Central memory CD8-positive, alpha-beta T cell (primary cell): ENCODE measurements at regions not wholly inside any gene's neighbourhood (a gene's known extent, or its start where the extent isn't known, plus 50 kb on each side); places are given as distances from the start of the nearest gene placed in this dataset.

Experiments
- ATAC-seq: fragments of 150-1000 bp; cut with Tn5 transposase; replicated peaks from 2 replicates; pipeline ENCODE4 v1.10.0; 2022; ENCODE audit warnings: mild to moderate bottlenecking, moderate FRiP score, moderate number of reproducible peaks; ENCODE audit not compliant: poor library complexity, severe bottlenecking; ENCODE audit errors: extremely low read depth
- DNase-seq, 2 donors: peaks; one replicate each; pipeline ENCODE4 v3.0.0; 2021; ENCODE audit warnings: low spot score in 2 of 2
- H3K27ac Mint-ChIP-seq: one replicate; pipeline ENCODE4 v1.8.0; 2022; ENCODE audit warnings: low read depth, mild to moderate bottlenecking, moderate library complexity, mixed read lengths
- H3K27me3 Mint-ChIP-seq: one replicate; pipeline ENCODE4 v1.8.0; 2022; ENCODE audit warnings: mixed read lengths
- H3K36me3 Mint-ChIP-seq: one replicate; pipeline ENCODE4 v1.8.0; 2022; ENCODE audit warnings: mild to moderate bottlenecking, moderate library complexity, mixed read lengths; ENCODE audit not compliant: insufficient read depth
- H3K4me1 Mint-ChIP-seq: one replicate; pipeline ENCODE4 v1.8.0; 2022; ENCODE audit warnings: mixed read lengths
- H3K4me3 Mint-ChIP-seq: one replicate; pipeline ENCODE4 v1.8.0; 2022; ENCODE audit warnings: mild to moderate bottlenecking, moderate library complexity, mixed read lengths
- H3K9me3 Mint-ChIP-seq: one replicate; pipeline ENCODE4 v1.8.0; 2022; ENCODE audit warnings: mixed read lengths

DNA sequence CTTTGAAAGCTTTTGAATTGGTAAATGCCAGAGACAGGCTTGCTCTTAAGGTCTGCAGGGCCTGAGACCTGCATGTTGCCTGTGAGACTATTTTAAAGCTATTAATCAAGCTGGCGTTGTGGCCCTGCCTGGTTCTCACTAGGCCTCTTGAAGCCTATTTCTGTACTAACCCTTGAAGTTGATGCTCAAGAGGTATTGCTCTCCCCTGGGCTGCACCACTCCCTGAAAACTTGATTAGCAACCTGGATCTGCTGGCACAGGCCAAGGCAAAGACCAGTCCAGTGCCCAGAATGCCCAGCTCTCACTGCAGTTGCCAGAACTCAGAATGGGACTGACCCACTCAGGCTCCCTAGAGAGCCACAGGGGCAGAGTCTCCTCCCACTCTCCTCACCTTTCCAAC, 220.0 kb upstream of the MEOX2 start:
- DNase-seq (no peak), ATAC-seq (no peak)
- peaks cover 11% of the 10 kb centered on the region for H3K9me3 Mint-ChIP-seq
- no peak overlapping the region for H3K27ac Mint-ChIP-seq
- H3K4me3 Mint-ChIP-seq = no peak overlapping the region
- no peaks in the 10 kb centered on the region for H3K27me3 Mint-ChIP-seq
- H3K4me1 Mint-ChIP-seq = no peaks in the 10 kb centered on the region
- no peaks in the 10 kb centered on the region for H3K36me3 Mint-ChIP-seq

DNA sequence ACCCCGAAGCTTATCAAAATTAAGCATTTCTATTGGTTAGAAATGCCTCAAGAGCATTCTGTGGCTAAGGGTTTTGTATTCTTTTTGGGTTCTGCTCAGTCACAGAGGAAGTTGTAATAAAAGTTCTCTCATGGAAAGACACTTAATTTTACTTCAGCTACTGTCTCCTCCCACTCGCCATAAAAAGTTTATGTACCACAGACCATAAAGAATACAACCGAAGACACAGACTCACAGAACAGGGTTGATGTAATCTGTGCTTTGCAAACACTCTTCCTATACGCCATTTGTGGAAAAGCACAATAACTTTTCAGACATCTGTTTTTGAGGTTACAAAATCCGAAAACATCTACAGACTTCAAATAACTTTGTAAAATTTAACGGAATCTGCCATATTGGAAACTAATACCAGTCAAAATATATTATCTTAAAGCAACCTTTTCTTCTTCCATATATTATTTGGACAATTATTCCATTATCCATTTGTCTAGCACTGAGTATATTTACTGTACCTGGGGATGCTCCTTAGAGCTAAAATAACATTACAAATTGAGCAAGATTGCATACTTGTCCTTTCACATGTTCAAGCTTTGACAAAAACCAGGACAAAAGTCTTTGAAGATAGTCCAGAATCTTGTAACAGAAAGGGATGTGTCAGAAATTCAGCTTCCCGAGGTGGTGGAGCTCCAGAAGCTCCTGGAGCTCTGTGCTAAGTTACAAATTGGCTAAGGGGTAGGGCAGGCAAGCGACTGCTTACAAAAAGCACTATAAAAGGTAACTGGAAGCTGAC, 219.0 kb upstream of the MEOX2 start:
- Mint-ChIP-seq H3K27ac (no peak overlapping the region), H3K36me3 (no peaks in the 10 kb centered on the region), H3K9me3 (peaks cover 11% of the 10 kb centered on the region), H3K4me3 (no peak overlapping the region), H3K4me1 (no peaks in the 10 kb centered on the region), H3K27me3 (no peaks in the 10 kb centered on the region)
- no peak for ATAC-seq
- DNase-seq = no peak

DNA sequence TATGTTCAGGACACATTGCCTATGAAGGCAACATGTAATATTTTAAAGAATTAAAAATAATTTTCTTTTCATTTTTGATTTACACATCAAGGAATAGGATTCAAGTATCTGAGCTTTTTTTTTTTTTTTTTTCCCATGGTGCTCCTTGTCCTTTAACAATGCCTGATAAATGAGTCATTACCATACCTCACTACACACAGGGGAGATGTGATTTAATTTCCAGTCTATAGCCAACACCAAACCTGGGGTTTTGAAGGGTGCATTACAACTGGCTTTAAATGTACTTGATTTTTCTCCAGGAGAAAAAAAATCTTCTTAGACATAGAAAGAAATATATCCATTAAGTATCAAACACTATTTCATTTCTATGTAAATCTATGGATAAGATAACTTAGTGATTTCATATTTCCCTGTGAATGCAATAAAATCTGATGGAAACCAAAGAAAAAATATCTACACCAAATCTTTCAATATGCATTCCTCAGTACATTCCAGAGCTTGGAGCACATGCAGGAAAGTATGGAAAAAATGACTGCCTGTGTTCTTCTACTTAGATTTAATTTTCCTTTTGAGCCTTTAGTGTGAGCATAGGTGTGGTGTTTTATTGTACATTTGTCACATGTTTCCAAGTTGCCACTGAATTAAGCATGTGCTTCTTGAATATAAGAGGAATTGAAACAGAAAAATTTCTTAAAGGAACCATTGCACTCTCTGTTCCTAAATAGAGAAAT, 204.8 kb upstream of the MEOX2 start:
- no peaks in the 10 kb centered on the region for H3K4me1 Mint-ChIP-seq
- no peak for ATAC-seq
- no peak for DNase-seq
- H3K36me3 Mint-ChIP-seq = no peaks in the 10 kb centered on the region
- H3K9me3 Mint-ChIP-seq = peaks cover 10% of the 10 kb centered on the region
- H3K4me3 Mint-ChIP-seq = no peak overlapping the region
- H3K27me3 Mint-ChIP-seq = no peaks in the 10 kb centered on the region
- H3K27ac Mint-ChIP-seq = no peak overlapping the region

DNA sequence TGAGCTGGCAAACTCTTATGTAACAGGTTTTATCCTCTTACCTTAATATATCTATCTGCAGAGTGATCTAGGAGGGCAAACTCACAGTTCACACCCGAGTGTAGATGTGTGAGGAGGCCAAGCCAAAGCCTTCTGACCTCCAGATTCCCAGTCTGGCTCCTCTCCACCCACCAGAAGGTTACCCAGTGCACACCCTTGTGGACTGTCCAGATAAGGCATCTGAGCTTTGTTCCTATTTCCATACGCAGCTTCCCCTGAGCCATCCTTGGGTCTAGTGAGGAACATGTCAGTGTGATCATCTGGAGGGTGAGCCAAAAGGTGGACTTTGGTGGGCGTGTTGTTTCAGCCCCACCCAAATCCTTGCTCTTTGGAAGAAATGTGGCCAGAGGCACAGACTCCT, 203.0 kb upstream of the MEOX2 start:
- DNase-seq = no peak

DNA sequence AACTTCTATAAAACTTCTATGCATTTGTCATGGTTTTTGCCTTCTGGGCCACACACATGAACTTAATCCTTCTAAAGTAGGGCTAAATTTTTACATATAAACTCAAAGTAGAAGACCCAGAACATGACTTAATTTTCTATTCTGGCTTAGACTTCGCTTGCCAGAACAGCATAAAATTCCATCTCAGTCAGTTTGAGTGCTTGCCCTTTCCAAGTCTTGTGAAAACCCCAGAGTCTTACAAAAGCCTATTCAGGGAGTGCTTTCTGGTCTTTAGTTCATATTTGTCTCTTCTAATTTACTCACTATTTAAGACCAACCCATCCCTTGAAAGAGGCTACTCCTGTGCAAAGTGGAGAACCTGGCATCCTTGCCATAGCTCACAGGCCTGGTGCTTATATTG, 201.6 kb upstream of the MEOX2 start:
- DNase-seq (no peak), ATAC-seq (no peak)
- no peaks in the 10 kb centered on the region for H3K4me1 Mint-ChIP-seq
- H3K27me3 Mint-ChIP-seq = no peaks in the 10 kb centered on the region
- H3K4me3 Mint-ChIP-seq = no peak overlapping the region
- H3K27ac Mint-ChIP-seq = no peak overlapping the region
- H3K36me3 Mint-ChIP-seq = no peaks in the 10 kb centered on the region
- H3K9me3 Mint-ChIP-seq = no peaks in the 10 kb centered on the region

More for the DNA sequence above, 203.0 kb upstream of the MEOX2 start:
- no peak overlapping the region for H3K4me3 Mint-ChIP-seq
- no peaks in the 10 kb centered on the region for H3K36me3 Mint-ChIP-seq
- H3K4me1 Mint-ChIP-seq = no peaks in the 10 kb centered on the region
- ATAC-seq = no peak
- H3K9me3 Mint-ChIP-seq = peaks cover 4% of the 10 kb centered on the region
- H3K27me3 Mint-ChIP-seq = no peaks in the 10 kb centered on the region
- no peak overlapping the region for H3K27ac Mint-ChIP-seq

DNA sequence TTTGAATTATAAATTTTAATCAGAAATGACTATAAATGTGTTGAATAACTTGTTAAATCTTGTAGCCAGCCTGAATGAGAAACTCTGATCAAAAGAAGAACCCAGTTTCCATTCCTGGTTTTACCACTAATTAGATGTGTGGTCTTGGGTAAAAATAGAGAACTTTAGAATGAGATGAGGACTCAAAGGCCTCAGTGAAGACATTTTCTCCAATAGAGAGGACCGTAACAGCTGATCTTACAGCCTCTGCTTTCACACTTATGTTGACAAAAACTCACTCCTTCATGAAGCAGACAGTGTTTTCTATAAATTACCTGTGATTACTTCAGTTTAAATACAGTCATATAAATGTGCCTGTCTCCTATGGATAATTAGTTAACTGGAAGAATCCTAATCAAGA, 200.1 kb upstream of the MEOX2 start:
- H3K4me3 Mint-ChIP-seq = no peak overlapping the region
- H3K9me3 Mint-ChIP-seq = peaks cover 4% of the 10 kb centered on the region
- no peaks in the 10 kb centered on the region for H3K4me1 Mint-ChIP-seq
- H3K27ac Mint-ChIP-seq = no peak overlapping the region
- H3K36me3 Mint-ChIP-seq = no peaks in the 10 kb centered on the region
- DNase-seq (no peak), ATAC-seq (no peak)
- no peaks in the 10 kb centered on the region for H3K27me3 Mint-ChIP-seq

DNA sequence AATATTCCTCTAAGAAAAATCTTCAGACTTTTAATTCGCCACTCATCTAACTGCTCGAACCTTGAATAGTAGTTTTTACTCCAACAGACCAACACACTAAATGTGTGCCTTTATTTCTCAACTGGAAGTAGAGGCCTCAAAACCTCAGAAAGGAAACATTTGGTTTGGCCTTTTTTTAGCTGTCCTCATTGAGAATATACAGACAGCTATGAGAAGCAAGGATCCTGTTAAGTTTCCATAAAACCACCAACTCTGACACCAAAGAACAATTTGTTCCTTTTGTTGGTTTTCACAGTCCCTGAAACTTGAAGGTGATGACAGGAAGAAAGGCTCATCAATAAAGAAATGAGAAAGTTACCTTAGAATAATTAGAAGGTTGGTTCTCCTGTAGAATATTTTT, 199.2 kb upstream of the MEOX2 start:
- no peaks in the 10 kb centered on the region for H3K27me3 Mint-ChIP-seq
- no peaks in the 10 kb centered on the region for H3K36me3 Mint-ChIP-seq
- no peak overlapping the region for H3K4me3 Mint-ChIP-seq
- H3K4me1 Mint-ChIP-seq = no peaks in the 10 kb centered on the region
- ATAC-seq = no peak
- H3K27ac Mint-ChIP-seq = no peak overlapping the region
- peaks cover 6% of the 10 kb centered on the region for H3K9me3 Mint-ChIP-seq
- no peak for DNase-seq

DNA sequence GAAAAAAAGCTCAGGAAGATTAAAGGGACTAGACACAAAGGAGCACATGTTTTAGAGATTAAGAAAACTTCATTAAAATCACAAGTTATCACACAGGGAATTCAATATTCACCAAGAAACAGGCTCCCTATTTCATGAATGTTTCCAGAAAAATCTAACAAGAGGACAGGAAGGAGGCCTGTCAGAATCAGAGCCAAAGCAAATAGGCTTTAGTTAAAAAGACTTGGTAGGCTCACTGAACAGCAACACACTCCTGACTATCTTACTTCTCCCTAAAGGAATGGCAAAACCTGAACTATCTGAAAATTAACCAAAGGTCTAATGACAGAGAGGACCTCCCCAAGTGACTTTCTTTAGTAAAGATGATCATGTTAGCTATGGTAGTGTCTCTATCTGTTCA, 188.3 kb upstream of the MEOX2 start:
- ATAC-seq (no peak), DNase-seq (no peak)
- Mint-ChIP-seq H3K27ac (no peak overlapping the region), H3K4me1 (no peaks in the 10 kb centered on the region), H3K4me3 (no peak overlapping the region), H3K27me3 (no peaks in the 10 kb centered on the region), H3K36me3 (no peaks in the 10 kb centered on the region), H3K9me3 (peaks cover 11% of the 10 kb centered on the region)

DNA sequence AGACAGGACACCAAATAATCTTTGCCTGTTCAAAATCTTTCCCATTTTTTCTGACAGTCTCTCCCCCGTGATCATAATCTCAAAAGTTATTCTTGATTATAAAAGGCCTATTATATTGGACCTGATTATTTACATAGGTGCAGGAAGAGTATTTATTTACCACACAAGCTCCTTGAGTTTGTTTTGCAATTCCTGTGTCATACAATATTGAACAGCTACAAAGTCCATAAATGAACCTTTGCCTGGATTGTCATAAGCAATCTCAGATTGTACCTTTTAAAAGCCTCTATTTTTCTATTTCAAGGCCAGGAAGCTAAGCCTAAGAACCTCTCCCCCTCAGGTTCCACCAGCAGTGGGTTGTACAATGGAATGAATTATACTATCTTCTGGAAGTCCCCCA, 183.9 kb upstream of the MEOX2 start:
- H3K27ac Mint-ChIP-seq = no peak overlapping the region
- no peak overlapping the region for H3K4me3 Mint-ChIP-seq
- H3K36me3 Mint-ChIP-seq = no peaks in the 10 kb centered on the region
- DNase-seq (no peak), ATAC-seq (no peak)
- peaks cover 9% of the 10 kb centered on the region for H3K9me3 Mint-ChIP-seq
- H3K27me3 Mint-ChIP-seq = no peaks in the 10 kb centered on the region
- H3K4me1 Mint-ChIP-seq = no peaks in the 10 kb centered on the region

DNA sequence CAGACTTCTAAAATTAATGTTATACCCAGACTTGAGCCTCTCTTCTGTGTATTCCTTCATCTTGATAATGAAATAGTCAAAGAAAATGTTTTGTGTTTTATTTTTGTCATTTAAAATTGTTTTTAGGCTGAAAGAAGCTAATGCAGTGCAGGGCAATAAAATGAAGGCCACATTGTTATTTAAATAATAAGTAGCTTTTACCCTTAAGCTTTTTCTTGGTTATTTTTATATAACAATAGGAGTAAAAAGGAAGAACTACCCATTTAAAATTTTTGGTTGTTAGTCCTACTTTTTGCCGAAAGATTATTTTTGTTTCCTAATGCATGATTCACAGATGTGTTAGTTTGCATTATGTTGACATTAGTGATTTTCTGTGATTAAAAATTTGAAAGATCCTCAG, 181.0 kb upstream of the MEOX2 start:
- DNase-seq = no peak
- no peak overlapping the region for H3K27ac Mint-ChIP-seq

DNA sequence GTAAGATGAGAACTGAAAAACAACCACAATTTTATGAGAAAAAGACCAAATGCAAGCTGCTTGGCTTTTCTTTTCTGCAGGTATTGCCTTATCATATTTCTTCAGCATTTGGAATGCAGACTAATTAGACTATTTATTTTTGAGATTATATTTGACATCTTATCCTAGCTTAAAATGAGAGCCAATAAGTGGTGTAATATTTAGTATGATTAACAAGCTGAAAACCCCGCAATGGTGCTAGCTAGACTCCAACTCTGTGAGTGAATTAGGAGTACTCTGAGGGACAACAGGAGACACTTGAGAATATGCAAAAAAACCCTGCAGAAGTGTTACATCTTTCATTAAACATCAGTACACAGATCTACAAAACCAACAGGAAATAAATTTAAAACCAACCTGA, 180.3 kb upstream of the MEOX2 start:
- Mint-ChIP-seq H3K27me3 (no peaks in the 10 kb centered on the region), H3K9me3 (peaks cover 15% of the 10 kb centered on the region), H3K36me3 (no peaks in the 10 kb centered on the region), H3K27ac (no peak overlapping the region), H3K4me1 (no peaks in the 10 kb centered on the region), H3K4me3 (no peak overlapping the region)
- ATAC-seq (no peak), DNase-seq (no peak)

More for the DNA sequence above, 181.0 kb upstream of the MEOX2 start:
- no peak overlapping the region for H3K4me3 Mint-ChIP-seq
- H3K9me3 Mint-ChIP-seq = peaks cover 15% of the 10 kb centered on the region
- no peaks in the 10 kb centered on the region for H3K36me3 Mint-ChIP-seq
- H3K27me3 Mint-ChIP-seq = no peaks in the 10 kb centered on the region
- H3K4me1 Mint-ChIP-seq = no peaks in the 10 kb centered on the region
- ATAC-seq = no peak

DNA sequence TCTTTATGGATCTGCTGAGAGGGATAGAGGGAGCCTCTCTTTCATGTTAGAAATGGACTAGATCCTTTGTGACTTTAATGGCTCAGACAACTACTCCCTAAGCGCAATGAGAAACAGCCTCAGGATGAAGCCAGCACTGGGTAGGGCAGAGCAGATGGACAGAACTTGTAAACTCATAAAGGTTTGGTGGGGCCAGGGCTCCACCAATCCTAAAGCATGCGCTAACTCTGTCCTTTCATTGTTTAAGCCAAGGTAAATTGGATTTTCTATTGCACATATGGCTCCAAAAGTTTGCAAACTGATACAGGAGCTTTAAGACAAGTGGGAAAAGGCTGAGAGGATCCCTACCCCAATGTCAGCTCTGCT, 178.1 kb upstream of the MEOX2 start:
- H3K4me3 Mint-ChIP-seq = no peak overlapping the region
- ATAC-seq = no peak
- no peaks in the 10 kb centered on the region for H3K27me3 Mint-ChIP-seq
- H3K9me3 Mint-ChIP-seq = peaks cover 15% of the 10 kb centered on the region
- no peaks in the 10 kb centered on the region for H3K4me1 Mint-ChIP-seq
- H3K36me3 Mint-ChIP-seq = no peaks in the 10 kb centered on the region
- DNase-seq = no peak
- H3K27ac Mint-ChIP-seq = no peak overlapping the region

DNA sequence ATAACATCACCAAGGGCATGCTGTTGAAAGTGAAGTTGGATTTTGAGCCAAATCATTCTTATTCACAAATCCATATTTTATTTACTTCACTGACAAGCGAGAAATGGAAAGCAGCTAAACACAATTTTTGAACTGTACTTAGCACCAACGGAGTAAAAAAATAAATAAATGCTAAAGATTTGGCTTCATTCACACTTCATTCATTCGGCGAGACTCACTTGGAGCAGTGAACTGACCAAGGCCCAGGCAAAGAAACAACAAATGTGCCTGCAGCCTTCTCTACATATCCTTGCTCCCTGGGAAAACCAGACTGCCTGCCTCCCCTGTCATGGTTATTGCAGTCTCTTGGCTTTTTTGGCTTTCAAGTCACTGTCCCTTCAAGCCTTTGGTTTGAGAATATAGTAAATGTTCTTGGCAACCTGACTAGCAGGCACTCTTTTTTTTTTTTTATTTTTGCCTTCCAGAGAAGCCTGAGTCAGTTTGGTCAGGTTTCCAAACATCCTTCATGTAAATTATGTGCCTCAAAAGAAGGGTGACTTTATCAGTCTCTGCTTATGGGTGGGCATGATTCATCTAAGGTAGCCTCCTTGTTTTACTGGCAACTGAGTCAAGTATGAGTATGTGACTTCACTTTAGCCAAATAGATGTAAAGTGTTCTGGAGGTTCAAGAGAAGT, 177.6 kb upstream of the MEOX2 start:
- ATAC-seq (no peak), DNase-seq (no peak)
- Mint-ChIP-seq H3K4me1 (no peaks in the 10 kb centered on the region), H3K4me3 (no peak overlapping the region), H3K36me3 (no peaks in the 10 kb centered on the region), H3K9me3 (peaks cover 15% of the 10 kb centered on the region), H3K27ac (no peak overlapping the region), H3K27me3 (no peaks in the 10 kb centered on the region)
